Suprapubic skin (tissue), 4 donors: ENCODE measurements at regions not wholly inside any gene's neighbourhood (a gene's known extent, or its start where the extent isn't known, plus 50 kb on each side); places are given as distances from the start of the nearest gene placed in this dataset.

ENCODE experiments used
- DNase-seq, 2 donors: peaks; one replicate each; pipeline ENCODE4 v3.0.0-alpha.2; 2019; ENCODE audit warnings: low spot score in 2 of 2
- H3K27ac ChIP-seq: fragments of 200-600 bp; sonication (generic); one replicate; pipeline ENCODE4 v1.5.1; 2019
- H3K27me3 ChIP-seq: fragments of 200-600 bp; sonication (generic); one replicate; pipeline ENCODE4 v1.5.1; 2019
- H3K36me3 ChIP-seq: fragments of 200-600 bp; sonication (generic); one replicate; pipeline ENCODE4 v1.5.1; 2019
- H3K4me1 ChIP-seq: fragments of 200-600 bp; sonication (generic); one replicate; pipeline ENCODE4 v1.5.1; 2019
- H3K4me3 ChIP-seq: fragments of 200-600 bp; sonication (generic); one replicate; pipeline ENCODE4 v1.5.1; 2019; ENCODE audit warnings: mild to moderate bottlenecking
- H3K9me3 ChIP-seq: fragments of 200-600 bp; sonication (generic); one replicate; pipeline ENCODE4 v1.5.1; 2019
- CTCF ChIP-seq, 2 donors: fragments of 200-600 bp in 1 of 2; fragments of 450-650 bp in 1 of 2; sonication (generic) in 1 of 2; IDR thresholded peaks; one replicate each; pipeline ENCODE4 v1.5.1; 2016 to 2019; ENCODE audit warnings: antibody characterized with exemption in 2 of 2, mild to moderate bottlenecking in 1 of 2, moderate library complexity in 1 of 2
- EP300 ChIP-seq: sonication (generic); formaldehyde crosslinking; IDR thresholded peaks from one replicate; pipeline ENCODE4 v1.6.1; 2017; ENCODE audit warnings: antibody characterized with exemption
- POLR2A ChIP-seq, 2 donors: fragments of 450-650 bp; IDR thresholded peaks; one replicate each; pipeline ENCODE4 v1.6.1; 2017; ENCODE audit warnings: antibody characterized with exemption in 2 of 2, mild to moderate bottlenecking in 2 of 2, moderate library complexity in 2 of 2
- POLR2AphosphoS5 ChIP-seq, 3 donors: sonication (generic); formaldehyde crosslinking; IDR thresholded peaks; one replicate each; pipeline ENCODE4 v1.6.1; 2017; ENCODE audit warnings: antibody characterized with exemption in 3 of 3
- WGBS: methylation state at CpG from one replicate; pipeline ENCODE4 v1.1.5; 2018; 5-methylcytosine and 5-hydroxymethylcytosine counted together

DNA sequence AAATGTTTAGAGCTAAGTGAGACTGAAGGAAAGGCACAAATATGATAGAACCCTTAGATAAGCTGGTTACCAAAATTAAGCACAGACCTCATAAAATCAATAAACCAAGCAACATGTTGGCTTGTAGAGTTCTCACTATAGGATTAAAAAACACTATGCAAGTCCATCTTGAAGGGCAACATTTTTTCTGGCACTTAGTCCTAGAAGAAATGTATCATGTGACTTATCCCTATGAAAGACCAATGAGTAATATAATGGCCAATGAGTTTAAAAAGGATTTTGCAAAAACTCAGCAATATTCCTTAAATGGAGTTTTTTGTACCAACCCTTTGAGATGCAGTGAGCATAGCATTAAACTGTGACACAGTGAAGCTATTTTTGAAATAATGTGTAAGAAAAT is 216.3 kb upstream of the ADRA1B start:
- Histone ChIP-seq H3K36me3 (no peaks in the 10 kb centered on the region), H3K27me3 (no peaks in the 10 kb centered on the region), H3K4me1 (no peaks in the 10 kb centered on the region), H3K27ac (no peak overlapping the region), H3K4me3 (no peak overlapping the region), H3K9me3 (no peaks in the 10 kb centered on the region)
- TF ChIP-seq CTCF (IDR thresholded peaks at IDR 0.05) (no peak), POLR2AphosphoS5 (IDR thresholded peaks at IDR 0.05) (no peak), EP300 (no peak), POLR2A (IDR thresholded peaks at IDR 0.05) (no peak)
- no peak for DNase-seq

DNA sequence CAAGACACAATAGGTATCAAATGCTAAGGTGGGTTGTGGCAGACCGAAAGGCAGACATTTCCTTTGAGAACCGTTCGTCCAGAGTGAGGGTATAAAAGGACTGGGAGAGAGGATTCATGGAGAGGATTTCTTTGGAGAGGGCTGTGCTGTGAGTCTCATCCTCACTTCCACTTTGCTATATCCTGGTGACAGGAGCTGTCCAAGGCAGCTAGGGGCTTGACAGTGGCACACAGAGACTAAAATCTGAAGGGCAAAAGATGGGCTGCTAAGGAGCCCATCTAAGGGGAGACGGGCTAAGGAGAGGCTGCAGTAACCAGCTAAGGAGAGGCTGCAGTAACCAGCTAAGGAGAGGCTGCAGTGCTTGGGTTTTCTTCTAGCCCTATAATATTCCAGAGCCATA is 214.0 kb upstream of the ADRA1B start:
- WGBS, result 80% methylated on average over 4 of the region's 4 CpGs
- Histone ChIP-seq H3K4me1 (no peaks in the 10 kb centered on the region), H3K36me3 (no peaks in the 10 kb centered on the region), H3K4me3 (no peak overlapping the region), H3K27me3 (no peaks in the 10 kb centered on the region), H3K27ac (no peak overlapping the region), H3K9me3 (no peaks in the 10 kb centered on the region)
- no peak for DNase-seq
- TF ChIP-seq POLR2AphosphoS5 (IDR thresholded peaks at IDR 0.05), result no peak
- no peak for TF ChIP-seq POLR2A (IDR thresholded peaks at IDR 0.05)
- no peak for TF ChIP-seq CTCF (IDR thresholded peaks at IDR 0.05)
- TF ChIP-seq EP300, result no peak

DNA sequence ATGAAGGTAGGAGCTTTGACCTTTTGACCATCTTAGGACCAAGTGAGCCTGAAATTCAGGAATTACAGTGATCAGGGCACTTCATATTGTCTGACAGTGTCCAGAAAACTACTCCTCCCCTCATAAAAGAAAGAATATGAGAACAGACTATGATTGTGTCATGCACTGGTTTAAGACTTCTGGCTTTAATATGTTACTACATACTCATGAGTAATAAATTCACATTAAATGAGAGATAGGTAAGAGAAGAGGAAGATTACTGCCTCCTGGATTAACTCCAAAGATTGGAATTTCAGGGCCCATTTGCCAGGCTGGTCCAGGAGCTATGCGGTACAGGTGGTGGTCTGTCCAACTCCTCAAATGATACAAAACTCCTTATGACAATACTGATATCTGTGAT is 213.5 kb upstream of the ADRA1B start:
- Histone ChIP-seq H3K4me1 (no peaks in the 10 kb centered on the region), H3K4me3 (no peak overlapping the region), H3K9me3 (no peaks in the 10 kb centered on the region), H3K36me3 (no peaks in the 10 kb centered on the region), H3K27me3 (no peaks in the 10 kb centered on the region), H3K27ac (no peak overlapping the region)
- no peak for DNase-seq
- 96% methylated on average over 1 of the region's 1 CpG for WGBS
- TF ChIP-seq CTCF (IDR thresholded peaks at IDR 0.05) (no peak), EP300 (no peak), POLR2A (IDR thresholded peaks at IDR 0.05) (no peak), POLR2AphosphoS5 (IDR thresholded peaks at IDR 0.05) (no peak)

DNA sequence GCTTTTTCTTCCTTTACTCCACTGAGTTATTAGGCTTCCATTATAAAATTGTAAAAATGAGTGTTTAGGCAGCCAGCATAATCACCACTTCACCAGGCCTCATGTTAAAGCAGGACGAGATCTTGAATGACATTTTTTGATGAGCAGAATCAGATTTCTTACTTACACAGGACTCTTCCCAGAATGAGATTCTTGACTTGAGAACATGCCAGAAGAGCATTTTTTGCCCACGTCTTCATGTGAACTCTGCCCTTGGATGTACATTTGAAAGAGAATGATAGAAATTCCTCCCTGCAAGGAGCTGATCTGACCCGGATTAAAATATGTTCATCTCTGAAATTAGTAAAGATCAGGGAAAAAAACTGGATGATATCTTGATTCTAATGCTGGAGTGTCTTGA is 212.1 kb upstream of the ADRA1B start:
- DNase-seq, result no peak
- TF ChIP-seq EP300 (no peak), POLR2A (IDR thresholded peaks at IDR 0.05) (no peak), CTCF (IDR thresholded peaks at IDR 0.05) (no peak), POLR2AphosphoS5 (IDR thresholded peaks at IDR 0.05) (no peak)
- Histone ChIP-seq H3K27me3 (no peaks in the 10 kb centered on the region), H3K9me3 (no peaks in the 10 kb centered on the region), H3K36me3 (no peaks in the 10 kb centered on the region), H3K4me3 (no peak overlapping the region), H3K4me1 (no peaks in the 10 kb centered on the region), H3K27ac (no peak overlapping the region)
- WGBS, result 37% methylated on average over 3 of the region's 3 CpGs

- 86% methylated on average over 3 of the region's 3 CpGs for WGBS
- Histone ChIP-seq H3K36me3 (no peaks in the 10 kb centered on the region), H3K9me3 (no peaks in the 10 kb centered on the region), H3K4me3 (no peak overlapping the region), H3K4me1 (no peaks in the 10 kb centered on the region), H3K27me3 (no peaks in the 10 kb centered on the region), H3K27ac (no peak overlapping the region)
- TF ChIP-seq POLR2AphosphoS5 (IDR thresholded peaks at IDR 0.05) (no peak), EP300 (no peak), CTCF (IDR thresholded peaks at IDR 0.05) (no peak), POLR2A (IDR thresholded peaks at IDR 0.05) (no peak)
- no peak for DNase-seq
Measured at GRCh38 chr5:159705948-159706347, 210.3 kb upstream of the ADRA1B start.
